ENCODE measurements at regions not wholly inside any gene's neighbourhood (a gene's known extent, or its start where the extent isn't known, plus 50 kb on each side); places are given as distances from the start of the nearest gene placed in this dataset.
"Not testable (repeated sequence)": the region's sequence is repeated elsewhere in the genome, so short reads cannot be mapped to it uniquely, and the experiment has no call there.

DNA sequence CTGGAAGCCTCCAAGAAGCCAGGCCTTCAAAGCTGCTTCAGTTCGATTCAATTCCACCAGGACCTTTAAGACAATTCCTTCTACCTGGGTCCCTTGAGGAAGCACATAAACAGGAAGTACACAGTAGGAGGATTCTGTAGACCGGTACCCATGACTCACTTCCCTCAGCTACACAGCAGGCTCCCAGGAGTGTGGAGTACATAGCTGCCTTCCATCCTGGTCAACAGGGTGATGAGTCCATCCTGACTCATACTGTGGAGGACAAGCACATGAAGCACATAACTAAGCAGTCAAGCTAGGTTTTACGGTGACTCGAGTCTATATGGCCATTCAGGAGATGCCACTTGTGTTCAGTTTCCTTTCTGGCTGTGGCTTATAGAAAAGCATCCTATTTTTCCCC, 197.6 kb upstream of the RBM19 start:
- Histone ChIP-seq H3K27me3 (ENCODE audit: low read depth, low read length) (peaks cover 21% of the 10 kb centered on the region), H3K27ac (ENCODE audit: low read length) (no peak overlapping the region), H3K36me3 (replicated peaks; ENCODE audit: low read depth, low read length) (no peaks in the 10 kb centered on the region), H3K9me3 (ENCODE audit: insufficient read depth, low read length) (no peaks in the 10 kb centered on the region), H3K79me2 (ENCODE audit: low read length) (no peaks in the 10 kb centered on the region), H3K9ac (ENCODE audit: low read length) (no peak overlapping the region), H3K4me2 (ENCODE audit: low read length) (no peak overlapping the region), H3K4me1 (ENCODE audit: low read length) (no peaks in the 10 kb centered on the region), H3K4me3 (ENCODE audit: low read length) (no peak overlapping the region), H4K20me1 (ENCODE audit: insufficient read depth, low read length) (no peaks in the 10 kb centered on the region), H2AFZ (ENCODE audit: low read depth, low read length) (no peak overlapping the region)
- no peak for TF ChIP-seq EZH2phosphoT487 (IDR thresholded peaks at IDR 0.05; ENCODE audit: low read depth)
- TF ChIP-seq, protein P1, sequence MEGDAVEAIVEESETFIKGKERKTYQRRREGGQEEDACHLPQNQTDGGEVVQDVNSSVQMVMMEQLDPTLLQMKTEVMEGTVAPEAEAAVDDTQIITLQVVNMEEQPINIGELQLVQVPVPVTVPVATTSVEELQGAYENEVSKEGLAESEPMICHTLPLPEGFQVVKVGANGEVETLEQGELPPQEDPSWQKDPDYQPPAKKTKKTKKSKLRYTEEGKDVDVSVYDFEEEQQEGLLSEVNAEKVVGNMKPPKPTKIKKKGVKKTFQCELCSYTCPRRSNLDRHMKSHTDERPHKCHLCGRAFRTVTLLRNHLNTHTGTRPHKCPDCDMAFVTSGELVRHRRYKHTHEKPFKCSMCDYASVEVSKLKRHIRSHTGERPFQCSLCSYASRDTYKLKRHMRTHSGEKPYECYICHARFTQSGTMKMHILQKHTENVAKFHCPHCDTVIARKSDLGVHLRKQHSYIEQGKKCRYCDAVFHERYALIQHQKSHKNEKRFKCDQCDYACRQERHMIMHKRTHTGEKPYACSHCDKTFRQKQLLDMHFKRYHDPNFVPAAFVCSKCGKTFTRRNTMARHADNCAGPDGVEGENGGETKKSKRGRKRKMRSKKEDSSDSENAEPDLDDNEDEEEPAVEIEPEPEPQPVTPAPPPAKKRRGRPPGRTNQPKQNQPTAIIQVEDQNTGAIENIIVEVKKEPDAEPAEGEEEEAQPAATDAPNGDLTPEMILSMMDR (IDR thresholded peaks at IDR 0.05; ENCODE audit: low read depth, low read length) = no peak

DNA sequence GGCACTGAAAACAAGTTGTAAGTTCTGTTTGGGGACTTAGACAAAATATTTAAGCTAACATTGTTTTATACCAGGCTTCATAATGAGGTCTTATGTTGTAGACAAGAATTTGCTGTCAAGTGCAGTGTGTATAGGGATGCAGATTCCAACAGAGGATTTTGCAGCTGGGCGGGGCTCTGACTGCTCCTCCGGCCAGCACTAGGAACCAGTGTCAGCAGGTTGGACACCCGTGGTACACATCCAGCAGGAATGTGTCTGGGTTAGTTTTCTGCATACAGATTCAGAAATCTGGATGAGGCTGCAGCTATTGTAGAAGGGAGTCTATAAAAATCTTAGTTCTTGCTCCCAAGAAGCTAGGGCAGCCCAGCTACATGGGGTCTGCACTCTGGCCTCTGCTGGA, 194.3 kb upstream of the RBM19 start:
- no peaks in the 10 kb centered on the region for H3K4me1 ChIP-seq (ENCODE audit: low read length)

DNA sequence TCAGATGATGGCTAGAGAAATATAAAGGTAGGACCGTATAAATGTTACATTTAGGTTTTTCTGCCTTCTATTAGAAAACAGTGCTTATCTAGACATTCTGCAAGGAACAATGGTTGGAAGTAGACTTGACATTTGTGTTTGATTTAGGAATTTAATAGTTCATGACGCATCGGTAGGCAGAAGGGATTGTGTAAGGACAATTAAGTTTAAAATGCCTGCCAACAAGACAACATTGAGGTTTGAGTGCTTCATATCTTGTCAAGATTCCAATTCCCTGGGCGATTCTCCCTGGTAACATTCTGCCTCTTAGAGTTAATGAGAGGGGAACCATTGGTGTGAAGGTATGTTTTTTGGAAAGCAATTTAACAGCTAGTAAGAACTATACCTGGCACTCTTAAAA, 186.8 kb upstream of the RBM19 start:
- no peaks in the 10 kb centered on the region; the same call in 1 of the 2 replicates for H3K27me3 ChIP-seq (ENCODE audit: low read depth, low read length)
- H4K20me1 ChIP-seq (ENCODE audit: insufficient read depth, low read length) = no peaks in the 10 kb centered on the region

More for the DNA sequence above, 194.3 kb upstream of the RBM19 start:
- no peak for TF ChIP-seq EZH2phosphoT487 (IDR thresholded peaks at IDR 0.05; ENCODE audit: low read depth)
- TF ChIP-seq, protein P1 (IDR thresholded peaks at IDR 0.05; ENCODE audit: low read depth, low read length) = no peak
- Histone ChIP-seq H3K27me3 (ENCODE audit: low read depth, low read length) (peaks cover 6% of the 10 kb centered on the region), H4K20me1 (ENCODE audit: insufficient read depth, low read length) (no peaks in the 10 kb centered on the region), H3K9ac (ENCODE audit: low read length) (no peak overlapping the region), H2AFZ (ENCODE audit: low read depth, low read length) (no peak overlapping the region), H3K79me2 (ENCODE audit: low read length) (no peaks in the 10 kb centered on the region), H3K27ac (ENCODE audit: low read length) (no peak overlapping the region), H3K36me3 (replicated peaks; ENCODE audit: low read depth, low read length) (no peaks in the 10 kb centered on the region), H3K4me3 (ENCODE audit: low read length) (no peak overlapping the region), H3K4me2 (ENCODE audit: low read length) (no peak overlapping the region), H3K9me3 (ENCODE audit: insufficient read depth, low read length) (no peaks in the 10 kb centered on the region)

DNA sequence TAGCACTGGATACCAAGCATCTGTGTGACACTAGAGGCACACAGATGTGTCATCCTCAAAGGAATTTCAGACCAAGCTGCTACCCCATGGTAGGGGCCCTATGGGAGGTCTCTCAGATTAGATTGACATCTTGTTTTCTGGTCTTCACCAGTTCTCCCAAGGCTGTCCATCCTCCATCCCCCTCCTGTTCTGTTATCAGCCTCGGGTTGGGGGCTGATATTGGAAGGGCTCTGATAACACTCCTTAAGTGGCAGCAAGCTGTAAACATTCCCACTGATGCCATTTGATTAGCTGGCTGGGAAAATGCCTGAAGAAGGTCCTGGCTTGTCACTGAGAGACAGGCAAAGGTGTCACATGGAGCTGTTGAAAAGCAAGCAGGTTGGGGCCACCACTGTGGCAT, 185.9 kb upstream of the RBM19 start:
- Histone ChIP-seq H3K4me1 (ENCODE audit: low read length) (no peaks in the 10 kb centered on the region), H3K9me3 (ENCODE audit: insufficient read depth, low read length) (no peaks in the 10 kb centered on the region), H2AFZ (ENCODE audit: low read depth, low read length) (no peak overlapping the region), H3K4me2 (ENCODE audit: low read length) (no peak overlapping the region), H3K79me2 (ENCODE audit: low read length) (no peaks in the 10 kb centered on the region), H3K27me3 (ENCODE audit: low read depth, low read length) (no peaks in the 10 kb centered on the region; the same call in 1 of the 2 replicates), H3K27ac (ENCODE audit: low read length) (no peak overlapping the region), H3K9ac (ENCODE audit: low read length) (no peak overlapping the region), H4K20me1 (ENCODE audit: insufficient read depth, low read length) (no peaks in the 10 kb centered on the region), H3K4me3 (ENCODE audit: low read length) (no peak overlapping the region), H3K36me3 (replicated peaks; ENCODE audit: low read depth, low read length) (no peaks in the 10 kb centered on the region)
- TF ChIP-seq, protein P1 (IDR thresholded peaks at IDR 0.05; ENCODE audit: low read depth, low read length) = no peak
- TF ChIP-seq EZH2phosphoT487 (IDR thresholded peaks at IDR 0.05; ENCODE audit: low read depth) = no peak

More for the DNA sequence above, 186.8 kb upstream of the RBM19 start:
- no peak for TF ChIP-seq EZH2phosphoT487 (IDR thresholded peaks at IDR 0.05; ENCODE audit: low read depth)
- TF ChIP-seq, protein P1 (IDR thresholded peaks at IDR 0.05; ENCODE audit: low read depth, low read length) = no peak
- Histone ChIP-seq H3K4me3 (ENCODE audit: low read length) (no peak overlapping the region), H3K27ac (ENCODE audit: low read length) (no peak overlapping the region), H3K4me2 (ENCODE audit: low read length) (no peak overlapping the region), H3K9ac (ENCODE audit: low read length) (no peak overlapping the region), H2AFZ (ENCODE audit: low read depth, low read length) (no peak overlapping the region), H3K9me3 (ENCODE audit: insufficient read depth, low read length) (no peaks in the 10 kb centered on the region), H3K36me3 (replicated peaks; ENCODE audit: low read depth, low read length) (no peaks in the 10 kb centered on the region), H3K4me1 (ENCODE audit: low read length) (no peaks in the 10 kb centered on the region), H3K79me2 (ENCODE audit: low read length) (no peaks in the 10 kb centered on the region)

DNA sequence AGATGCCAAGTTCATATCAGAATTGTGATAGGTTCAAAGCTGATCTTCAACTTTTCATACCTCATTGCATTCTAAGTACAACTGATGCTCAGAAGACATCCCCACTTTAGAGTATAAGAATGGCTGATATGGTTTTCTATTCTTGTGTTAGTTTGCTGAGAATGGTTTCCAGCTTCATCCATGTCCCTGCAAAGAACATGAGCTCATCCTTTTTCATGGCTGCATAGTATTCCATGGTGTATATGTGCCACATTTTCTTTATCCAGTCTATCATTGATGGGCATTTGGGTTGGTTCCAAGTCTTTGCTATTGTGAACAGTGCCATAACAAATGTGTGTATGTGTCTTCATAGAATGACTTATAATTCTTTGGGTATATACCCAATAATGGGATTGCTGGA, 184.5 kb upstream of the RBM19 start:
- H3K4me2 ChIP-seq (ENCODE audit: low read length); H3K4me3 ChIP-seq (ENCODE audit: low read length); H3K9me3 ChIP-seq (ENCODE audit: insufficient read depth, low read length); H2AFZ ChIP-seq (ENCODE audit: low read depth, low read length); H3K36me3 ChIP-seq (replicated peaks; ENCODE audit: low read depth, low read length); H4K20me1 ChIP-seq (ENCODE audit: insufficient read depth, low read length); H3K4me1 ChIP-seq (ENCODE audit: low read length); H3K9ac ChIP-seq (ENCODE audit: low read length); H3K79me2 ChIP-seq (ENCODE audit: low read length); H3K27ac ChIP-seq (ENCODE audit: low read length); H3K27me3 ChIP-seq (ENCODE audit: low read depth, low read length): not testable (repeated sequence)

Data from OCI-LY3 (cell line).